GM18508 (cell line): ENCODE measurements at regions not wholly inside any gene's neighbourhood (a gene's known extent, or its start where the extent isn't known, plus 50 kb on each side); places are given as distances from the start of the nearest gene placed in this dataset.
"Not testable (repeated sequence)": the region's sequence is repeated elsewhere in the genome, so short reads cannot be mapped to it uniquely, and the experiment has no call there.

Experiments used
- ATAC-seq: cut with Tn5 transposase; IDR thresholded peaks from one replicate; pipeline ENCODE4 v1.9.1; 2021; ENCODE audit warnings: moderate number of reproducible peaks; ENCODE audit not compliant: insufficient read depth, unreplicated experiment

DNA sequence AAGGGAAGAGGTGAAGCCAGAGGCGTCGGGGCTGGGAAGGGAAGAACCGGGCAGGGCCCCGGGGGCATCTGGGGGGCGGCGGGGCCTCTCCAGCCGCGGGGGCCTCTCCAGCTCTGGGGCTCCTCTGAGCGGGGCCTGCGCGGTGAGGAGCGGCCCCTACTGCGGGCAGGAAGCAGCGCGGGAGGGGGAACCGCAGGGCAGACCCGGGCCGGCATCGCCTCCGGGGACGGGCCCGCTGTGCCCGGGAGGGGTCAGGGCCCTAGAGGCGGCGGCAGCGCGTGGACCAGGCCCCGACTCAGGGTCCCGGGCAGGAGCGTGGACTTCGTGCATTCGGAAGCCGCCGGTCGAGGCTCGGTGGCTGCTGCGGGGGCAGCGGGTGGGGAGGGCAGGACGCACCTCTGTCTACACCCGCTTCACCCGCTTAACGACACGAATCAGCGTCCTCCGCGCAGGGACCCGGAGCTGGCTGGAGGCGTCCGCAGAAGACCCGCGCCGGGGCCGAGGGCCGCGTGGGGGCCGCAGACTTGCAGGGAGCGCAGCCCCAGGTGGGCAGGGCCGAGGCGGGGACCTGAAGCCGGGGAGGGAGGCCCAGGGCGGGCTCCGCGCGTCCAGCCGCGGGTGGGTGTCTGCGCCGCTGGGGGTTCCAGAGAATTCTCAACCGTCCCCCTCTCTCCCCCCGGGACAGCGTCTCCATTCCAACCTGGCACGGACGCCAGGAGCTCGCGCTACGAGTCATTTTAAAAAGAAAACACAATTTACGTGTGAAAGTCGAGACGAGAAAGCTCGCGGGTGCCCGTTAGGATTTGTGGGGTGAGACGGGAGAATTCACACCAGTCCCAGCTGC, 345.0 kb downstream of the ADGRD1 start:
- ATAC-seq = not testable (repeated sequence)

DNA sequence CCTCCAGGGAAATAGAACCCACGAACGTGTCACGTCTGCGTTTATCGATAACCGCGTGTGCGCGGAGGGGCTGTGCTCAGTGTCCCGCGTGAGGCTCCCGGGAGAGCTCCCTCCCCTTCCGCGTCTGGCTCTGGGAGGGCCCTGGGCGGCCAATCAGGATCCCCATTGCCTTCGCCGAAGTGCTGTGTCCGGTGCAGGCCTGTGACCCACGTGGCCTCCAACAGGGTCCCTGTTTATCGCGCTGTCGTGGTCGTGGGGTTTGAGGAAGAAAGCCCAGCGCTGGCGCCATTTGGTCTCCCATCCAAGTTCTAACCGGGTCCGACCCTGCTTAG, 345.6 kb downstream of the ADGRD1 start:
- ATAC-seq = not testable (repeated sequence)

DNA sequence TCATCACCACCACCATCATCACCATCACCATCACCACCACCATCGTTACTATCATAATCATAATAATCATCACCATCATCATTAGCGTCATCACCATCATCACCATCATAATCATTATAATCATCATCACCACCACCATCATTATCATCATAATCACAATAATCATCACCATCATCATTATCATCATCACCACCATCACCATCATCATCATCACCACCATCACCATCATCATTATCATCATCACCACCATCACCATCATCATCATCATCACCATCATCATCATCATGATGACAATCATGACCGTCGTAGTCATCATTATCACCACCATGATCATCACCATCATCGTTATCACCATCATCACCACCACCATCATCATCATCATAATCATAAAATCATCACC, 349.9 kb downstream of the ADGRD1 start:
- ATAC-seq = not testable (repeated sequence)

DNA sequence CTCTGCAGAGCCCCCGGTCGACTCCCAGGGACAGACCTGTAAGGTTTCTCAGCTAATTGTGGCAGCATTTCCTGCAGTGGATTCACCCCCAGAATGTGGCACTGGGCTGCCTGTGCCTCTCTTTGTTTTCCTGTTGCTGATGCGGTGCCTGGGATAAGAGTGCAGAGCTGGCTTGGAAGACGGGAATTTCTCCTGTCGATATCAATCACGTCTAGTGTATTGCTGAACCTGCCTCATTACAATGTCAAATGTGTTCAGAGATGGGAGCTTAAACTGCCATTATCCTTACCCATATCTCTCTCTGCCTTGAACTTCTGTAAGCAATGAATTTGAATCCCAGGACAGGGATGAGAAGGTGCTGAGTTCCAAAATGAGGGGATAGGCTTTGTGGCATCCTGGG, 350.9 kb downstream of the ADGRD1 start:
- not testable (repeated sequence) for ATAC-seq

DNA sequence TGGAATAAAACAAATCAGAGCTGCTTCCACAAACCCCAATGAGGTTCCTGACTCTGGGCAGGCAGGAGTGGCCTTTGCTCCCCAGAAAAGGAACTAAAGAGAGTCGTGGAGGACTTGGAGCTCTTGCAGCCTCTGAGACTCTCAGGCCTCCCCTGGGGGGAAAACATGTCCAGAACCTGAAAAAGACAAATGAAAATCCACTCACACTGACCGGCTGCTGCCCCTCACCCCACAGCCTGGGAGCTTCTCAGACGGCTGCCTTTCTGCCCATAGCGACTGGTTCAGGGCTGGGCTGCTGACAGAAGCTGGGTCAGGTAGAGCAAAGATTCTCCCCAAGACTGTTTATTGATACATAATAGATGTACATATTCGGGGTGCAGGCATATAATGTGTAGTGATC, 356.0 kb downstream of the ADGRD1 start:
- no peak for ATAC-seq

DNA sequence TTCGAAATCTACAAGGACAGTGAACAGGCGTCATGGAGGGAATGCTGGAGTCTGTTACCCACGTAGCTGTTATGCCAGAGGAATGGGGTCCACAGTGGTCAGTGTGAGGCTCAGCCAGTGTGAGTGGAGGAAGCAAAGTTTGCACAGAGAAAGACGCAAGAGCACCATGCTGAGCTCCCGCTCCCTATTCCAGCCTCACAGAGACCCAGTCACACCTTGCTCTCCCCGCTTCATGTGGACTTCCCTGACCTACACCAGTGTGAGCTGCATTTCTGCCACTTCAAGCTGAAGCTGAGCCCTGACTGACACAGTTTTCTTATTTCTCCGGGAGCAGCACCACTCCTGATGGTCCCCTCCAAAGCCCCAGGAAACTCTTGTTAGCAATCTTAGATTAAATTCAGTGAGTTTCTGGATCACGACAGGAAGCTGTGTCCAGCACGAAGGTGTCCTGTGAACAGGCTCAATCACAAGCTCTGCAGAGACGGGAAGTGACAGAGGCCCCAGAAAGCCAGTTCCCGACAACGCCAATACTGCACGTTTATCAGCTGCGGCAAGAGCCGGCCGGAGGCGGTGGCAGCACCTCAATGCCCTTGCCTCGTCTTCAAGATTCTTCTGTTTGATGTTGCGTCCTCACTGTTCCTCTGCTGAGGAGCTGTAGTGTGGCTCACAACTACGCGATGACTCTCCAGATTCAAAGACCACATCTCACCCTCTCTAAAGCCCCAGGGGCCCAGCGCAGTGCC, 356.7 kb downstream of the ADGRD1 start:
- ATAC-seq = not testable (repeated sequence)

DNA sequence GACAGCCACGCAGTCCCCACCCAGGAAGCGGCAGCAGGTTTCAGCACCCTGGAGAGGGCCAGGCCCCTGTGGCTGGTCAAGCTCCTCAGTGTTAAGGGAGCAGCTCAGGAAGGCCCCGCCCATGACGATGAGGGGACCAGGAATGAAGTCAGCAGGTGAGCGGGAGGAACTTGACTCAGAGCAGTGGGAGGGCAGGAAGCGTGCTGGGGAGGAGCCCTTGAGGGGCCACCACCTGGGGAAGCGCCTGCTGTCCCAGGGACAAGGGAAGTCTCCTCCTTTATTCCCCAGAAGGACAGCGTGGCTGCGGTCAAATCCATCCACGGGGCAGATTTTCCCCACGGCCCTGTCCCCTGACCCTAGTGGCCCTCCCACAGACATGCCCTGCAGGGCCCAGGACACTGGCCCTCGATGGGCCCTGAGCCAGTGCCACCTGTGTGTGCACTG, 357.6 kb downstream of the ADGRD1 start:
- ATAC-seq = not testable (repeated sequence)

DNA sequence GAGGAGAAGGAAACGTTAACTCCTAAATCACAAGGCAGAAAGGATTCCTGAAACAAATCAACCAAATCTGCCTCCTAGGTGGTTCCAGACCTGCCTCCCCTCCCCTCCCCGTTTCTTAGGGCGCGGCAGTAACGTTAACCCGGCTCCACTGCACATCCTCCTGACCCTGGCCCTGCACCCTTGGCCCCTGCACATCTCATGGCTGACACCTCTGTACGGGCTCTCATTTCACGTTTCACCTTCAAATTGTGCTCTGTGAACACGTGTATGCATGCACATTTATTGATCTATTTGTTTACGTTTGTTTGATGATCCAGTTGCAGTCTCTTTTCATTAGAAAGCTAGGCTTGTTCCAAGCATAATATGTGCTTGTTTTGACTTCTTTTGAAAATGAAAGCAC, 358.1 kb downstream of the ADGRD1 start:
- no peak for ATAC-seq

DNA sequence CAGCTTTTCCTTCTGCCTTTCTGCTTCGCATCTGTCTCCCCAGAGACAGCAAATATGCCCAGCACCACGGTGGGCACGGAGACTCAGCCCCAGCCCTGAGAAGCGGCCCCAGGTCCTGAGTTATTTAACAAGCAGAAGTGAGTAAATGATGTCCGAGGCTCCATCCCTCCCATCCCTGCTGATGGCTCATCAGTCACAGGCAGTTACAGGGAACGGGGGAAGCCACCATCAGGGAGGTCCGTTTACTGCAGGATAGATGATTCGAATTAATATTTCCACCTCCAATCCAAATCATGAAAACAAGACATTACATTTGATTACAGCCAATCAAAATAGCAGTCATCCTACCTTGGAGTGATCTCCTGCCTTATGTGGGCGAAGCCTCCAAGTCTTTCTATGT, 358.7 kb downstream of the ADGRD1 start:
- ATAC-seq = not testable (repeated sequence)

DNA sequence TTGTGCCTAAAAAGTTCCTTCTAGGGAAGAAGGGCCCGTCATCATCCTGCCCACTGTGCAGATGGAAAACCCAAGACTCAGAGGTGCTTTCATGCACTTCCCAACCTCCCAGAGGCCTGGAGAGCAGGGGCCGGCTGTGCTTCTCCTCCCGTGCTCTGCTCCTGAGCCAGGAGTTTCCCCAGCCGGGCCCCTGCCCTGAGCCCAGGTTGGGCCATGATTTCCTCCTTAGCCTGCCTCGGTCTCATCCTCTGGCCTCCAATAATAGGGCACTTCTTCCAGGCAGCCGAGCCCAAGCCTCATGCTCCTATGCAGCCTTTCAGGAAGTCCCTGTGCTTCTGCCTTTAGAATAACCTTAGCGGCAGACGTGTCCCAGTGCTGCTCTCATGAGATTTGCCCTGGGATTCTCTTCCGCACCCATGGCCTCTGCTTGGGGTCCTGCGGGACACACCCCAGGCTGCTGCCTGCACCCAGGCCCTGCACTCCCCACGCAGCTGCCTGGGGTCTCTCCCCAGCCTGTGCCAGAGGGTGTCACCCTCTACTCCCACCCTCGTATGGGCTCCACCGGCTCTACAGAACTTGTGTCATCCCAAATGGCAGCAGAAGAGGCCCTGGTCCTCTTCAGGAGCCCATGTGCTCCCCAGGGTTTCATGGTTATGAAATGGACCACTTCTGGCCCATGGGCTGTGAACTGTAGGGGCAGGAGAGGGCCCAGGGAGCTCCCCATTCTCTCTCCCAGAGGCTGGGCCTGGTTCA, 359.3 kb downstream of the ADGRD1 start:
- no peak for ATAC-seq

DNA sequence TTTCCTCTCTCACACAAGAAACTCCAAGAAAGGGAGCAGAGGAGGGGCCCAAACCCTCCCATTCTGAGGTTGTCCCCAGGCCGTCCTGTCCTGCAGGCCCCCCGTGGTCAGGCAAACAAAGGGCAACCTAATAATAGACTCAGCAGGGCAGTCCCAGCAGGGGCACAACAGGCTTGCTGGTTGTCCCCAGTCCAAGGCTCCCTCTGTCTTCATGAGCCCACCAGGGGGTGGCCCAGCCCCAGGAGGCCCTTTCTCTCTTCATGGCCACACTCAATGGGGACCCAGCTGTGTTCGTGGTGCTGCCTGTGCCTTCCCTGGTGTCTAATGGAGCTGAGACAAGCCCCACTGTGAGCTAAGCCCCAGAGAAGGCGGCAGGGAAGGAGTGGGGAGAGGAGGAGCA, 359.9 kb downstream of the ADGRD1 start:
- ATAC-seq = no peak

DNA sequence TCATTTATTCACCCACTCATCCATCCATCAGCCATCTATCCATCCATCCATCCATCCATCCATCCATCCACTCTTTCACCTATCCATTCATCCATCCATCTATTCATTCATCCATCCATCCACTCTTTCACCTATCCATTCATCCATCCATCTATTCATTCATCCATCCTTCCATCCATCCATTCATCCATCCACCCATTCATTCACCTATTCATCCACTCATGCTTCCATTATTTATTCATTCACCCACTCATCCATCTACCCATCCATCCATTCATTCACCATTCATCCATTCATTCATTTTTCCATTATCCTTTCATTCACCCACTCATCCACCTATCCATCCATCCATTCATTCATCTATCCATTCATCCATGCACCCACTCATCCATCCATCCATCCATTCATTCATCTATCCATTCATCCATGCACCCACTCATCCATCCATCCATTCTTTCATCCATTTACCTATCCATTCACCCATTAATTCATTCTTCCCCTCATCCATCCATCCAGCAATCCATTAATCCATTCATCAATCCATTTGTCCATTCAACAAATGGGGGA, 360.9 kb downstream of the ADGRD1 start:
- no peak for ATAC-seq

DNA sequence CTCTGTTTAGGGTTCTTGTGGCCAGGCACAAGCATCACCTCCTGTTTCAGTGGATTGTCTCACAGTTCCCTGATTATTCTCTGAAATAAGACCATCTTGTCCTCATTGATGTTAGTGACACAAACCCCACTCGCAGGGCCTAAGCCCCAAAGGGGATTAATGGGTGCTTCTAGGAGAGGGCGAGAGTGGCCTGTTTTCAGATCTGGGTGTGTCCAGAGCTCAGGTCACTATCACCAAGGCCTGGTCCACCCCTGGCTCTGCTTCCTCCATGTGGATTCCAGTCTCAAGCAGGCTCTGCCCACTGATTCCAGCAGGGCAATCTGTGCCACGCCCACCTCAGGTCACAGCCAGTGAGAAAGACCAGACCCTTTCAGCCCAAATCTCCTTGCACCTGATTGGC, 361.9 kb downstream of the ADGRD1 start:
- no peak for ATAC-seq

DNA sequence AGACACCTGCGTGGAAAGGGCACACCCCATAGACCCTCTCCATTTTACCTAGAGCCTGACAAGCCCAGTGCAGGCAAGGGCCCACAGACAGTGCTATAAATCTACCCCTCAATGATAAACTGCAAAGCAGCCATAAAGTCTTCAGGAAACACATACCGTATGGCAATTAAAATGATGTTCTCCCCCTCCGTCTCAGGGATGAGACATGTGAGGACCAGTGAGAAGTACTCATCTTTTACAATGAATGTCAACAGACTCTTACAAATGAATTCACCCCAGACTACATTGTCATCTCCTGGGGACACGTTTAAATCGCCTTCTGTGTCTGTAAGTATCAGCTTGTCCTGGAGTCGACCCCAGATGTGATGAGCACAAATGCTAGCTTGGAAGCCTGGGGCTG, 362.7 kb downstream of the ADGRD1 start:
- ATAC-seq = no peak

DNA sequence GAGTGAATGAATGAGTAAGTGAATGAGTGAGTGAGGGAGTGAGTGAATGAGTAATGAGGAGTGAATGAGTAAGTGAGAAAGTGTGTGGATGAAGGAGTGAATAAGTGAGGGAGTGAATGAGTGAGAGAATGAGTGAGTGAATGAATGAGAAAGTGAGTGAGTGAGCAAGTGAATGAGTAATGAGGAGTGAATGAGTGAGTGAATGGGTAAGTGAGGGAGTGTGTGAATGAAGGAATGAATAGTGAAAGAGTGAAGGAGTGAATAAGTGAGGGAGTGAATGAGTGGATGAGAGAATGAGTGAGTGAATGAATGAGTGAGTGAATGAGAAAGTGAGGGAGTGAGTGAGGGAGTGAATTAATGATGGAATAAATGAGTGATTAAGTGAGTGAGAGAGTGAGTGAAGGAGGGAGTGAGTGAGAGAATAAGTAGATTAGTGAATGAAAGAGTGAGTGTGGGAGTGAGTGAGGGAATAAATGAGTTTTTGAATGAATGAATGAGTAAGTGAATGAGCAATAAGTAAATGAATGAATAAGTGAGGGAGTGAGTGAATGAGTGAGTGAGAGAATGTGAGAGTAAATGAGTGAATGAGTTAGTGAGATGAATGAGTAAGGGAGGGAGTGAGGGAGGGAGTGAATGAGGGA, 364.5 kb downstream of the ADGRD1 start:
- no peak for ATAC-seq

DNA sequence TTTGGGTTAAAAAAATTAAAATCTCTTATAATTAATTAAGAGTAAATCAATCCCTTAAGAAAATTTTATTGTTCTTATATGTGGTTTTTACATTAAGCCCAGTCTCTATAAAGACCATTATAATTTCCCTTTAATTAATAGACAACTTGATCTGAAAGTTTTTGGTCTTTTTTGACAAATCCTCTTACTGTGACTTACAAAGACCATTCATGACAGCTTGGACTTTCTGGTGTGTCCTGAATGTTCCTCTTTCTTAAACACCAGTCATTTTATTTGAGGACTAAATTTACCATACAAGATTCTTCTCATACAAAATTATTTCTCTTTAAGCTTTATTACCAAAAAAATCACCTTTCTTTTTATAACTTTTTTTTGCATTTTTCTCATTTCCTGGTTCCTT, 368.3 kb downstream of the ADGRD1 start:
- ATAC-seq = no peak

DNA sequence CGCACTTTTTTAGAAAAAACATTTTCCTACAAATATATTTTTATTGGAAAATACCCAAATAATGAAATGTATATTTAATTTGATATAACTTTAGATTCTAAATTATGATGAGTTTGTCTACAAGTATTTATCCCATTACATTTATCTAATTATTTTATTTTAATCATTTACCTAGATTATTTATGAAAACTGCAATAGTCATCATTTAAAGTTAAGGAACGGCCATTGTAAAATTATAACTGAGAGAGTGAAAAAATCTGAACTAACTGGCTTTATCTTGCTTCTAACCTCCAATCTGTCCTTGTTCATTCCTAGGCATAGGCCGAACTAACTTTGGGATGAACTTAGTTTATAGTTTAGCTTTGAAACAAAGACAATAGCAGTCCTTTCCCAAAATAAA, 368.8 kb downstream of the ADGRD1 start:
- not testable (repeated sequence) for ATAC-seq

DNA sequence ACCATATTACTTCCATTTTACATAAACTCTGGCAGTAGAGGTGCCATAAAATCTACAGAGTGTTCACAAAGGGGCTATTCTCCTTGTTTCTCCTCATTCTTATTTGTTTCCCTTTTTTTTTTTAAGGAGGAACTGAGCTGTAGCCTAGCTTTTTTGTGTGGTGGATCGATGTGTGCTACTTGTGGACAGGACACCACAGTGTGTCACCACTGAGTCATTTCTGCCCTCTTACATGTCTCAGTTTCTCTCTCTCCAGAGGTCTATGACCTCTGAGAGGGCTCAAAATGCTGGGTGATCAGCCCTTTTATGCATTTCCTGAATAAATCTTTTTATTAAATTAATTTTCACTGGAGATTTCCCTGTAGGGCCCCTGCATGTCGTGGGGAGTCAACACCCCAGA, 370.2 kb downstream of the ADGRD1 start:
- ATAC-seq = no peak

DNA sequence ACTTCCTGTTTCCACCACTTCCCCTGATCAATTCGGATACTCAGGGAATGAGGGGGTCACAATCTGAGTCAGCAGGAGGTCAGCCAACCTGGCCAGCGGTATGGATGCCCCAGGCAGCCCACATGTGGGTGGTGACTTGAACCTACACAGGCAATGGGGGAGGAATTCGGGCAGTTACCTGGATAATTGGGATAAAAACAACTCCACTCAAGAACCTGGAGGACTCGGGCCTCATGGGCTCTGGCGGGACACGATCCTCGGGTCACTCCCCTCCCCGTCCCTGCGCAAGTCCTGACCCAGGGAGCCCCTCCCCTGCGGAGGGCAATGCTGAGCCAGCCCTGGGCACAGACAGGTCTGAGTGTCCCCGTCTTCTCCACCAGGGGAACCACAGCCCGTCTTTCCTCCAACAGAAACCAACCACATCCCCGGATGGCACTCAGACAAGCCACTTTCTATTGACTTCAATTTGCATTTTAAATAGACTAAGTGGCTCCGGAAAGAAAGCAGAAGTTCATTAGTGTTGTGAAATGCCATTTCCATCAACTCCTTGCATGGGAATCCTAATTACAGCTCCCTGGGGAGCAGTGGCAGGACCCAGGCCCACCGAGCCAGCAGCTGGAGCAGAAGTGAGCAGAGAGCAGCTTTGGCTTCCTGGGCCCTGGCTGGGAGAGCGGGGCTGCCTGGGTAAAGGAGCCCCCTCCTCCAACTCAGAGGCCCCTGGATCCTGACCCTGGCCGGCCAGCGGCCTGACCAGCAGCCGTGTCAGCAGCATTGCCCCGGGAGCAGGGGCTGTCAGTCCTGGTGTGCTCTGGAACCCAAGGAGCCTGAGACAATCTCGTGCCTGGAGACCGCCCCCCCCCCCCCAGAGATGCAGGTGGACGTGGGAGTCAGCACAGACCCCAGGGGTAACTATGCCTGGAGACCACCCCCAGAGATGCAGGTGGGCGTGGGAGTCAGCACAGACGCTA, 374.1 kb downstream of the ADGRD1 start:
- ATAC-seq = no peak
